B cell (primary cell): ENCODE measurements at regions not wholly inside any gene's neighbourhood (a gene's known extent, or its start where the extent isn't known, plus 50 kb on each side); places are given as distances from the start of the nearest gene placed in this dataset.

ENCODE experiments used
- ATAC-seq: fragments of 200-7000 bp; cut with Tn5 transposase; one replicate; pipeline ENCODE4 v1.10.0; 2021; ENCODE audit warnings: low read depth, mild to moderate bottlenecking, moderate number of reproducible peaks, moderate library complexity
- CTCF ChIA-PET: fragments of 350-600 bp; sonication (Branson Sonifier 250); formaldehyde crosslinking; loops from one replicate; lab custom pipeline; 2021; ENCODE audit warnings: antibody characterized with exemption, inconsistent platforms; lab: Charles Lee
- POLR2A ChIA-PET: fragments of 350-600 bp; sonication (Branson Sonifier 250); formaldehyde crosslinking; loops from one replicate; lab custom pipeline; 2021; ENCODE audit warnings: antibody characterized with exemption; lab: Charles Lee
- DNase-seq: peaks from one replicate; pipeline ENCODE4 v3.0.0; 2013
- H2AFZ ChIP-seq: 2 replicates; pipeline ENCODE4 v1.6.1; 2012; ENCODE audit warnings: mild to moderate bottlenecking, low read depth, low read length; ENCODE audit not compliant: insufficient read depth, poor library complexity, severe bottlenecking
- H3K27ac ChIP-seq, 2 donors: 1 replicate in 1 of 2; 2 replicates in 1 of 2; pipeline ENCODE4 v1.5.1; 2012 to 2013; ENCODE audit warnings: low read length in 2 of 2, mild to moderate bottlenecking in 2 of 2, moderate library complexity in 1 of 2
- H3K27me3 ChIP-seq, 4 experiments: fragments of 200-600 bp in 1 of 4; sonication (generic) in 1 of 4; replicated peaks in 1 of 4; 1 replicate in 2 of 4; 2 replicates in 2 of 4; pipeline versions ENCODE4 v1.6.1 to v1.7.0; 2013 to 2016; ENCODE audit warnings: low read length in 3 of 4, mild to moderate bottlenecking in 2 of 4, mixed read lengths in 1 of 4, moderate library complexity in 1 of 4; ENCODE audit not compliant: insufficient read depth in 4 of 4, control insufficient read depth in 3 of 4; ENCODE audit errors: control extremely low read depth in 1 of 4
- H3K36me3 ChIP-seq, 2 experiments: replicated peaks in 1 of 2; 1 replicate in 1 of 2; 2 replicates in 1 of 2; pipeline versions ENCODE4 v1.6.1 to v1.7.1; 2013; ENCODE audit warnings: low read length in 1 of 2; ENCODE audit not compliant: insufficient read depth in 2 of 2, control insufficient read depth in 1 of 2; ENCODE audit errors: control extremely low read depth in 1 of 2, extremely low read depth in 1 of 2
- H3K4me1 ChIP-seq, 2 donors: fragments of 200-600 bp in 1 of 2; sonication (generic) in 1 of 2; 1 replicate in 1 of 2; 2 replicates in 1 of 2; pipeline versions ENCODE4 v1.5.1 to v1.6.1; 2013 to 2017; ENCODE audit warnings: low read length in 2 of 2; ENCODE audit not compliant: control insufficient read depth in 2 of 2, insufficient read depth in 2 of 2
- H3K4me2 ChIP-seq: replicated peaks from 2 replicates; pipeline ENCODE3; 2012; ENCODE audit warnings: mild to moderate bottlenecking, low read depth, low read length; ENCODE audit not compliant: poor library complexity, severe bottlenecking
- H3K4me3 ChIP-seq, 5 experiments: fragments of 200-600 bp in 1 of 5; sonication (generic) in 1 of 5; 1 replicate in 3 of 5; 2 replicates in 2 of 5; pipeline versions ENCODE4 v1.5.1 to v1.7.0; 2011 to 2016; ENCODE audit warnings: low read length in 4 of 5, mild to moderate bottlenecking in 4 of 5, low read depth in 2 of 5, control low read depth in 1 of 5, moderate library complexity in 1 of 5; ENCODE audit not compliant: insufficient read depth in 1 of 5; ENCODE audit errors: control extremely low read depth in 1 of 5, extremely low read depth in 1 of 5
- H3K79me2 ChIP-seq: fragments of 200-600 bp; sonication (generic); one replicate; pipeline ENCODE4 v1.6.0; 2016; ENCODE audit warnings: low read length; ENCODE audit not compliant: control insufficient read depth, insufficient read depth
- H3K9ac ChIP-seq: fragments of 200-600 bp; sonication (generic); 2 replicates; pipeline ENCODE4 v1.6.1; 2017; ENCODE audit warnings: mild to moderate bottlenecking, low read length, moderate library complexity
- H3K9me3 ChIP-seq, 3 donors: one replicate each; pipeline versions ENCODE4 v1.6.1 to v1.7.1; 2013; ENCODE audit warnings: low read length in 2 of 3; ENCODE audit not compliant: control insufficient read depth in 2 of 3, insufficient read depth in 1 of 3; ENCODE audit errors: control extremely low read depth in 1 of 3
- H4K20me1 ChIP-seq: 2 replicates; pipeline ENCODE4 v1.6.0; 2012; ENCODE audit warnings: mild to moderate bottlenecking, low read length; ENCODE audit not compliant: insufficient read depth, control insufficient read depth, poor library complexity, severe bottlenecking
- H3K27ac Mint-ChIP-seq: one replicate; pipeline ENCODE4 v1.8.0; 2021; ENCODE audit warnings: mixed read lengths
- H3K27me3 Mint-ChIP-seq: one replicate; pipeline ENCODE4 v1.8.0; 2021; ENCODE audit warnings: mixed read lengths
- H3K4me1 Mint-ChIP-seq: one replicate; pipeline ENCODE4 v1.8.0; 2021; ENCODE audit warnings: mixed read lengths
- H3K4me3 Mint-ChIP-seq: one replicate; pipeline ENCODE4 v1.8.0; 2021; ENCODE audit warnings: mixed read lengths
- H3K9me3 Mint-ChIP-seq: one replicate; pipeline ENCODE4 v1.8.0; 2022; ENCODE audit warnings: mixed read lengths; ENCODE audit not compliant: insufficient read depth
- EZH2 ChIP-seq: IDR thresholded peaks from 2 replicates; pipeline ENCODE4 v1.6.1; 2012; ENCODE audit warnings: borderline replicate concordance, low read depth, mild to moderate bottlenecking, moderate library complexity, low read length; ENCODE audit not compliant: insufficient read depth, poor library complexity, severe bottlenecking
- WGBS: methylation state at CpG from one replicate; pipeline ENCODE4 v1.1.5; 2013; ENCODE audit warnings: missing lambda C conversion rate; ENCODE audit not compliant: insufficient coverage; 5-methylcytosine and 5-hydroxymethylcytosine counted together
- intact Hi-C: fragments of 100-400 bp; cut with micrococcal nuclease; formaldehyde crosslinking; loops from one replicate; pipeline ENCODE4 v1.10.0; 2022
- TF ChIP-seq, protein P1 (sequence below): fragments of 200-600 bp; IDR thresholded peaks from one replicate; pipeline ENCODE4 v1.8.0; 2022; ENCODE audit warnings: antibody characterized with exemption, mild to moderate bottlenecking

DNA sequence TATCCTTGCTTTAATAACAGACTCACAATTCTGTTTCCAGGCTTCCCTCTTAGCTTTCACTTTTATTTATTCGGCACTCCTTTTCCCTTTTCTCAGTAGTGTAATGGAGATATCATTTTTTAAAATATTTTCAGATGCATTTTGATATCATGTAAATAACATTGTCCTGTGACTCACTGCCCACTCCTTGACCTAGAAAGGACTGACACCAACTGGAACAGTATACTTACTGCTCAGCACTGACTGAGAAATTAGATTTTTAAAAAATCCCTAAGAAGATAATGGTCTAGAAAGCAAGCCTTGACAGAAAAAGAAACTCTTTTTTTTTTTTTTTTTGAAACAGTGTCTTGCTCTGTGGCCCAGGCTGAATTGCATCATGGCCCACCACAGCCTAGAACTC lies 118.0 kb upstream of the FSCB start:
- no peak for ATAC-seq
- H3K9ac ChIP-seq, result no peak overlapping the region
- Mint-ChIP-seq H3K9me3 (no peaks in the 10 kb centered on the region), H3K4me3 (no peak overlapping the region), H3K27ac (no peak overlapping the region), H3K4me1 (no peaks in the 10 kb centered on the region), H3K27me3 (no peaks in the 10 kb centered on the region)
- CTCF ChIA-PET, result no interaction called here
- no CpG with 5 or more reads among the region's 1 CpG for WGBS
- TF ChIP-seq EZH2, result no peak
- TF ChIP-seq, protein P1, sequence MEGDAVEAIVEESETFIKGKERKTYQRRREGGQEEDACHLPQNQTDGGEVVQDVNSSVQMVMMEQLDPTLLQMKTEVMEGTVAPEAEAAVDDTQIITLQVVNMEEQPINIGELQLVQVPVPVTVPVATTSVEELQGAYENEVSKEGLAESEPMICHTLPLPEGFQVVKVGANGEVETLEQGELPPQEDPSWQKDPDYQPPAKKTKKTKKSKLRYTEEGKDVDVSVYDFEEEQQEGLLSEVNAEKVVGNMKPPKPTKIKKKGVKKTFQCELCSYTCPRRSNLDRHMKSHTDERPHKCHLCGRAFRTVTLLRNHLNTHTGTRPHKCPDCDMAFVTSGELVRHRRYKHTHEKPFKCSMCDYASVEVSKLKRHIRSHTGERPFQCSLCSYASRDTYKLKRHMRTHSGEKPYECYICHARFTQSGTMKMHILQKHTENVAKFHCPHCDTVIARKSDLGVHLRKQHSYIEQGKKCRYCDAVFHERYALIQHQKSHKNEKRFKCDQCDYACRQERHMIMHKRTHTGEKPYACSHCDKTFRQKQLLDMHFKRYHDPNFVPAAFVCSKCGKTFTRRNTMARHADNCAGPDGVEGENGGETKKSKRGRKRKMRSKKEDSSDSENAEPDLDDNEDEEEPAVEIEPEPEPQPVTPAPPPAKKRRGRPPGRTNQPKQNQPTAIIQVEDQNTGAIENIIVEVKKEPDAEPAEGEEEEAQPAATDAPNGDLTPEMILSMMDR, result no peak
- no peak overlapping the region for H2AFZ ChIP-seq
- H4K20me1 ChIP-seq, result no peaks in the 10 kb centered on the region
- DNase-seq, result no peak
- no peak overlapping the region for H3K4me2 ChIP-seq
- H3K9me3 ChIP-seq, result no peaks in the 10 kb centered on the region
- no peaks in the 10 kb centered on the region for H3K36me3 ChIP-seq
- intact Hi-C loops, result no loop called here
- no peaks in the 10 kb centered on the region for H3K4me1 ChIP-seq
- H3K4me3 ChIP-seq, result no peak overlapping the region
- POLR2A ChIA-PET, result no interaction called here
- H3K79me2 ChIP-seq, result no peaks in the 10 kb centered on the region
- H3K27me3 ChIP-seq, result no peaks in the 10 kb centered on the region
- H3K27ac ChIP-seq, result no peak overlapping the region

DNA sequence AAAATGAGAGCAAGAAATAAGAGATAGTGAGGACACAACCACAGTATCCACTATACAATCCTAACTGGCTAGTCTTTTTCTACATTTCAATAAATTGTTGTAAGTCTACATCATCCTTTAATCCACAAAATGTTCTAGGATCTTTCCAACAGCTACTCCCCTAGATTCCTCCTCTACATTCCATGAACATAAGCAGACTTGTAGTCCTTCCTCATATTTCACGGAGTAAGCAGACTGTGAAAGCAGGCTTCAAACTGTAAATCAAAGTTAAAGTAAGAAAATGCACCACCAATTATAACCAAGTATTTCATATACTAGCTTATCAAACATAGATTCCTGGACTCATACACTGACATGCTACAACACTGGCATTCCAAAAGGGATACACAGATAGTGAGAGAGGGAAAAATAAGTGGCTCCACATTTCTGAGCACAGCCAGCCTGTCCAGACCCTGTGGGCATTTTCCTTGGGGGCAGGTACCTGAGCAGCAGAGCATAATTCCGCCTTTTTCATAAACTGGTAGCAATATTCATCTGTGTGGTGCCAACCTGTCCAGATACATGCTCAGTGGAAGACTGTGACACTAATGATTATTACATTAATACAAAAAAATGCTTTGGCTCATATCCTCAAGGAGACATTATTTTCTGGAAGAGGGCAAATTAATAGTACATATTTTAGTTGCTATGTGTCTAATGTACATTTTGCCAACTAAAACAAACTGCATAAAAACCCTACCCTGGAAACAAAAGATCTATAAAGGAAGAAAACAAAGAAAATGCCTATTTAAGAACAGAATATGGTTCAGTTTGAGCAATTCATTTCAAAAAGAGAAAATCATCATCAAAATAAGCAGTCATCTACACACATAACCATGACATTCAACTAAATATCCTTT lies 113.3 kb upstream of the FSCB start:
- Histone ChIP-seq H3K27me3 (no peaks in the 10 kb centered on the region), H3K4me2 (no peak overlapping the region), H3K9ac (no peak overlapping the region), H4K20me1 (no peaks in the 10 kb centered on the region), H3K36me3 (no peaks in the 10 kb centered on the region), H3K4me3 (no peak overlapping the region), H3K4me1 (no peaks in the 10 kb centered on the region), H3K79me2 (no peaks in the 10 kb centered on the region), H3K9me3 (no peaks in the 10 kb centered on the region), H3K27ac (no peak overlapping the region), H2AFZ (no peak overlapping the region)
- CTCF ChIA-PET, result no interaction called here
- POLR2A ChIA-PET, result no interaction called here
- H3K4me1 Mint-ChIP-seq, result no peaks in the 10 kb centered on the region
- H3K9me3 Mint-ChIP-seq, result no peaks in the 10 kb centered on the region
- no peak overlapping the region for H3K27ac Mint-ChIP-seq
- intact Hi-C loops, result no loop called here
- DNase-seq (no peak), ATAC-seq (no peak)
- 83% methylated on average over 1 of the region's 2 CpGs for WGBS
- no peak overlapping the region for H3K4me3 Mint-ChIP-seq
- TF ChIP-seq, protein P1, result no peak
- TF ChIP-seq EZH2, result no peak
- no peaks in the 10 kb centered on the region for H3K27me3 Mint-ChIP-seq
